PFSK-1 (cell line): ENCODE measurements at regions not wholly inside any gene's neighbourhood (a gene's known extent, or its start where the extent isn't known, plus 50 kb on each side); places are given as distances from the start of the nearest gene placed in this dataset.

Source experiments
- FOXP2 ChIP-seq: optimal IDR thresholded peaks from 2 replicates; pipeline ENCODE3; 2011; ENCODE audit warnings: borderline replicate concordance, control low read depth, inconsistent platforms; ENCODE audit not compliant: insufficient read depth; ENCODE audit errors: extremely low read length, extremely low read depth
- POLR2AphosphoS5 ChIP-seq: IDR thresholded peaks from 2 replicates; pipeline ENCODE4 v1.6.1; 2012; ENCODE audit warnings: low read depth, mild to moderate bottlenecking, control low read depth, low read length, moderate library complexity
- REST ChIP-seq, 2 experiments: IDR thresholded peaks; 2 replicates each; pipeline versions ENCODE4 v1.6.1 to v1.8.0; 2011 to 2012; ENCODE audit warnings: low read depth in 2 of 2, low read length in 2 of 2, control low read depth in 1 of 2, inconsistent platforms in 1 of 2, mild to moderate bottlenecking in 1 of 2, moderate library complexity in 1 of 2; ENCODE audit not compliant: insufficient read depth in 1 of 2
- SIN3A ChIP-seq: IDR thresholded peaks from 2 replicates; pipeline ENCODE4 v1.6.1; 2012; ENCODE audit warnings: mild to moderate bottlenecking, low read length, moderate library complexity, borderline replicate concordance; ENCODE audit not compliant: insufficient read depth
- TAF1 ChIP-seq: IDR thresholded peaks from 2 replicates; pipeline ENCODE4 v1.6.1; 2012; ENCODE audit warnings: low read length, control low read depth, borderline replicate concordance; ENCODE audit not compliant: insufficient read depth

- TF ChIP-seq TAF1 (no peak), POLR2AphosphoS5 (no peak), SIN3A (no peak), REST (IDR thresholded peaks at IDR 0.05; ENCODE audit: insufficient read depth in 1 of 2, low read depth in 2 of 2, low read length in 2 of 2) (no peak), FOXP2 (no peak)
Measured at GRCh38 chr4:123127218-123127617, 204.8 kb upstream of the NUDT6 start.
